Muscle of leg (tissue), 3 donors: ENCODE measurements at regions not wholly inside any gene's neighbourhood (a gene's known extent, or its start where the extent isn't known, plus 50 kb on each side); places are given as distances from the start of the nearest gene placed in this dataset.
A peak's percentile ranks its signal among the peaks of the same experiment; 100 is the strongest.

Experiments
- DNase-seq: peaks from one replicate; pipeline ENCODE4 v3.0.0; 2013
- H3K27ac ChIP-seq: one replicate; pipeline ENCODE4 v1.5.1; 2013; ENCODE audit warnings: mild to moderate bottlenecking, low read length, control low read depth
- H3K27me3 ChIP-seq: one replicate; pipeline ENCODE4 v1.6.1; 2013; ENCODE audit warnings: low read length; ENCODE audit not compliant: control insufficient read depth, insufficient read depth
- H3K36me3 ChIP-seq: one replicate; pipeline ENCODE4 v1.6.1; 2013; ENCODE audit warnings: low read length; ENCODE audit not compliant: control insufficient read depth, insufficient read depth
- H3K4me1 ChIP-seq: one replicate; pipeline ENCODE4 v1.6.1; 2013; ENCODE audit warnings: low read length; ENCODE audit not compliant: control insufficient read depth, insufficient read depth
- H3K4me3 ChIP-seq: one replicate; pipeline ENCODE4 v1.5.1; 2013; ENCODE audit warnings: low read length, control low read depth
- H3K9me3 ChIP-seq: replicated peaks from 2 replicates; pipeline ENCODE4 v1.6.1; 2013; ENCODE audit warnings: low read depth, low read length; ENCODE audit not compliant: control insufficient read depth
- WGBS: methylation state at CpG from one replicate; pipeline ENCODE4 v1.1.5; 2013; ENCODE audit warnings: missing lambda C conversion rate; ENCODE audit not compliant: insufficient coverage; 5-methylcytosine and 5-hydroxymethylcytosine counted together

DNA sequence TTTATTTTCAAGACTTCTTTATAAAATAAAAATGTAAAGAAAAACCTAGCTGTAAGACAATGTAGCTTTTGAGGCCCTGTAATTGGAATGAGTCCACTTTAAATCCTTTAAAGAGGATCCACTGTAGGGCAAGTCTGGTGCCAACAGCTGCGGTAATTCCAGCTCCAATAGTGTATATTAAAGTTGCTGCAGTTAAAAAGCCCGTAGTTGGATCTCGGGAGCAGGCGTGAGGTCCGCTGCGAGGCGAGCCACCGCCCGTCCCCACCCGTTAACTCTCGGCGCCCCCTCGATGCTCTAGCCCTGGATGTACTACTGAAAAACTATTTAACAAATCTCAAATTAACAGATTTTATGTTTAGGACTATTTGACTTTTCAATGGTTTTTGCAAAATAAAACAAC lies 414.7 kb upstream of the SEMA3C start:
- 60% methylated on average over 3 of the region's 13 CpGs for WGBS
- Histone ChIP-seq H3K4me1 (no peaks in the 10 kb centered on the region), H3K9me3 (no peaks in the 10 kb centered on the region), H3K4me3 (no peak overlapping the region), H3K27ac (no peak overlapping the region), H3K36me3 (no peaks in the 10 kb centered on the region), H3K27me3 (no peaks in the 10 kb centered on the region)
- DNase-seq, result peak; percentile 61

DNA sequence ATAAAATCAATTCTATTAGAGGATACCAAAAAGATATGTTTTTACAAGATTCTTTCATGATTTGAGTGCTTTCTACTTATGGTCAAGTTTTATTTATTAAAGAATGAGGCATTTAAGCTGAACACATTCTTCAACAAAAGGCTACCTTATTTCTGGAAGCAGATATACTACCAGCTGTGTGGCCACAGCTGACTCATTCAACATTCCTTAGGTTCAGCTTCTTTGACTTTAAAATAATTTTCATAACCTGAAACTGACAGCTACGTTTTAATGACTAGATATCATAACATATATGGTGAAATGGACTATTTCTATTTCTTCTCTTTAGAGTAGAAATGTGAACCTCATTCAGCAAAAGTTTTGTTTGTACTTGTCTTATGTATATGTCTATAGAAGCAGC lies 414.2 kb upstream of the SEMA3C start:
- no peaks in the 10 kb centered on the region for H3K4me1 ChIP-seq
- DNase-seq, result peak; percentile 25
- no peaks in the 10 kb centered on the region for H3K36me3 ChIP-seq
- H3K9me3 ChIP-seq, result no peaks in the 10 kb centered on the region
- H3K4me3 ChIP-seq, result no peak overlapping the region
- H3K27ac ChIP-seq, result no peak overlapping the region
- WGBS, result no CpG with 5 or more reads among the region's 1 CpG
- H3K27me3 ChIP-seq, result no peaks in the 10 kb centered on the region

DNA sequence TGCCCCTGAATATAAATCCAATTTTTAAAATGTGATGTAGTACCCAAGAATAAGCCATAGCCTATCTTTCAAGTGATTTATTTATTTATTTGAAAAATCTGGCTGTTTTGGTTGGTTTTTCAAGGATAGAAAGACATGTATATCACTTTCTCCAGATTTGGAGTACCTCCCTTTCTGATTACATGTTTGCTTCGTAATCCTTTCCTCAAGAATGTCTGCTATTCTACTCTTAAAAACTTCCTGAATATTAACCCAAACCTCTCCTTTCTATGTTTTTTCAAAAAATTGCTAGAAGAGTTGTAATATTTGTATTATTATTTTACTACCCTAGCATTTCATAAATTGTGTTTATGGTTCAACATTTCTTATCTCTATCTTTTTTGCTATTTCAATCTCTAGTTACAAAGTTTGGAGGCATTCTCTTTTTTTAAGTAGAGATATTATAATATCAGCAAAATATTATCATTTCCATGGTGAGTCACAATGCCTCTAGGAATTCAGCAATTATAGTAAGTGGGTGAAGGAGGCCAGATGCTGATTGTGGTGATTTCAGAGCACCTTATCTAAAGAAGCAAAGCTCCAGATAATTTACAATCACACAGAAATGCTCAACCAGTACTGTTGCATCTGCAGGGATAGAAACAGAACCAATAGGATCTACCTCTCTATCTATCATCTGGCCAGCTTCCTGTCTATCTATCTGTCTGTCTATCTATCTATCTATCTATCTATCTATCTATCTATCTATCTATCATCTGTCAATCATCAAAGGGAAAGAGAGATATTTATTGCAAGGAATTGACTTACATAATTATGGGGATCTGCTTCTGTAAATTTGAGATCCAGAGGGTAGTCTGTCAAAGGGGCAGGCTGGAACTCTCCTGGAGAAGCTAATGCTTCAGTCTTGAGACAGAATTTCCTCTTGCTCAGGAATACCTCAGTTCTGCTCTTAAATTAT lies 412.5 kb upstream of the SEMA3C start:
- Histone ChIP-seq H3K4me3 (no peak overlapping the region), H3K36me3 (no peaks in the 10 kb centered on the region), H3K27ac (no peak overlapping the region), H3K4me1 (no peaks in the 10 kb centered on the region), H3K27me3 (no peaks in the 10 kb centered on the region), H3K9me3 (no peaks in the 10 kb centered on the region)
- WGBS, result no CpG with 5 or more reads among the region's 1 CpG
- DNase-seq, result no peak

DNA sequence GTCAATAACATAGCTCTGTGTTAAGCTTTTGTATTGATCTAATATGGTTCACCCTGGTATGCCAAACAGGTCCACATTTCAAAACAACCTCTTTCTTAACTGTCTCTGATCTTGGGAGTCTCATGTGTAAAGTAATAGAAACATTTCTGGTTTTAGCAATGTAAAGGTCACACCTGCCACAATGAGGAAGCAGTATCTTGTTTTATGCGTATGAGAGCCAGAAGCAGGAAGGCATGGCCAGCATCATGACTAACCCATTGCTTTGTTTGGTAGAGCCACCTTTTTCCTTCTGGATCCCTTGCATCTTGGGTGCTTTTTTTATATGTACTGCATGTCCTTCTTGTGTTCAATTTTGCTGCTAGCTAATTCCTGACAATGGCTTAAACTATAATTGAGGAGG lies 411.3 kb upstream of the SEMA3C start:
- H3K4me3 ChIP-seq, result no peak overlapping the region
- no peak for DNase-seq
- H3K27ac ChIP-seq, result no peak overlapping the region
- no peaks in the 10 kb centered on the region for H3K4me1 ChIP-seq
- no peaks in the 10 kb centered on the region for H3K36me3 ChIP-seq
- WGBS, result 83% methylated on average over 1 of the region's 1 CpG
- no peaks in the 10 kb centered on the region for H3K9me3 ChIP-seq
- no peaks in the 10 kb centered on the region for H3K27me3 ChIP-seq

DNA sequence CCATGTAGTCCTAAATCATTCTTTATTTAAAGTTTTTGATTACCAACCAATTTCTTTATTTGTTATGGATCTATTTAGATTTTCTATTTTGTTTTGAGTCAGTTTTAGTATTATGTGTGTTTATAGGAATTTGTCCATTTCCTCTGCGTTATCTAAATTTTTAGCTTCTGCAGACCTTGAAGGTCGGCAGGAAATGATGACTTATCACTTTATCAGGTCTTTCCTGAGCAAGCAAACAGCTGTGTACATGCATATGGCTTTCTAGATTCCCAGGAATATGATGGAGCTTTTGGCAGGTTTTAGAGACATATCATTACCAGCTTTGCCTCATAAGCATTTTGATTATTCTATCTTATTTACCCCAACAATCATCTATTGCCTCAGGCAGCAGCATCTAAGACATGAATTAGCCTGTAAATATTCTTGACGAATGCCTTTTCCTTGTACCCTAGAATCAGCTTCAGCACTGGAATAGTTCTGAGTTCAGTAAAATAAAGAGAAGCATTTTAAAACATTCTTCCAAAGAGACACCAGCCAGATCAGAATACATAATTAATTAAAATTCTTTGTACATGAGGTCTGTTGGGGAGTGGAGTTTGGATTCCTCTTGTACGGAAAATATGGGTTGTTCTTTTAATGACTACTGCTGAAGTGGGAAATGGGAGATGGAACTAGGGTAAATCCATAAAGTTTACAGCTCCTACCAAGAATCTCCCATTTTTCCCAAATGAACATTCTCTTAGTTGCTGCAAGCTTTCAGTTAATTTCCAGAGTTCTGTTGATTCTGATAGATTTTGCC lies 408.8 kb upstream of the SEMA3C start:
- Histone ChIP-seq H3K36me3 (no peaks in the 10 kb centered on the region), H3K9me3 (no peaks in the 10 kb centered on the region), H3K4me1 (no peaks in the 10 kb centered on the region), H3K4me3 (no peak overlapping the region), H3K27ac (no peak overlapping the region), H3K27me3 (no peaks in the 10 kb centered on the region)
- DNase-seq, result no peak
- no CpG with 5 or more reads among the region's 4 CpGs for WGBS

DNA sequence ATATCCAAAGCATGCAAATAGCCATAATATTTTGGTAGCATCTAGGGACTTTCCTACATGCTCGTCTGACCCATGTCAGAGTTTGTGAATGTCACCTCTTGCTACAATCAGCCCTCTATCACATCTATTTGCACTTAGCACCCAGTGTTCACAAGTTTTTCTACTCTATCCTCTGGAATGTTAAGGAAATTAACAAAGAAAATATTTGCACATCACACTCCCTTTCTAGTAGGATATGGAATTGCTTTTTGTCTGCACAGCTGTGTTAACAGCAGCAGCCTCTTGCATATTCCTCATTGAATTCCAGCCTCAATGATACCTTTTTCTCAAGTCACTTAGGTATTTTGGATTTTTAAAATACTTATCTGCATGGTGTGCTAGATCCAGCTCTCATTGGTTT lies 403.1 kb upstream of the SEMA3C start:
- no peak overlapping the region for H3K4me3 ChIP-seq
- WGBS, result no CpG with 5 or more reads among the region's 1 CpG

DNA sequence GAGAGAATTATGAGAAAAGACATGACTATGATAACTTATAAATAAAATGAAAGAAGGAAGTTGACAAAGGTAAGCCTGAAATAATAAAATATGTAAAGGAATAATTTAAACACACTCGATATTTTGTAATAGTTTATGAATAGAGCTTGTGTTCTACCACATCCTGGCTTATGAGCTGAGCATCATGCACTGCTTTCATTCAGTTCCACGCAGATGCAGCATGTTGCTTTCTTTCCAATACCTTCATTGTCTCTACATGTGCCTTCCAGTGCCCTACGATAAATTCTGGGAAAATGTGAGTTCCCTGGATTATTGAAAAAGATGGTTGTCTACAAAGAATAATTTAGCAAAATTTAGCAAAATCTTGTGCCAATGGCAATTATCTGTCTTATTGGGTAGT lies 398.9 kb upstream of the SEMA3C start:
- no peaks in the 10 kb centered on the region for H3K27me3 ChIP-seq
- H3K4me3 ChIP-seq, result no peak overlapping the region
- H3K9me3 ChIP-seq, result no peaks in the 10 kb centered on the region
- H3K27ac ChIP-seq, result no peak overlapping the region
- WGBS, result no CpG with 5 or more reads among the region's 3 CpGs
- no peaks in the 10 kb centered on the region for H3K4me1 ChIP-seq
- no peaks in the 10 kb centered on the region for H3K36me3 ChIP-seq
- DNase-seq, result no peak

More for the DNA sequence above, 403.1 kb upstream of the SEMA3C start:
- no peaks in the 10 kb centered on the region for H3K4me1 ChIP-seq
- H3K27me3 ChIP-seq, result no peaks in the 10 kb centered on the region
- no peak overlapping the region for H3K27ac ChIP-seq
- no peaks in the 10 kb centered on the region for H3K36me3 ChIP-seq
- no peak for DNase-seq
- no peaks in the 10 kb centered on the region for H3K9me3 ChIP-seq

DNA sequence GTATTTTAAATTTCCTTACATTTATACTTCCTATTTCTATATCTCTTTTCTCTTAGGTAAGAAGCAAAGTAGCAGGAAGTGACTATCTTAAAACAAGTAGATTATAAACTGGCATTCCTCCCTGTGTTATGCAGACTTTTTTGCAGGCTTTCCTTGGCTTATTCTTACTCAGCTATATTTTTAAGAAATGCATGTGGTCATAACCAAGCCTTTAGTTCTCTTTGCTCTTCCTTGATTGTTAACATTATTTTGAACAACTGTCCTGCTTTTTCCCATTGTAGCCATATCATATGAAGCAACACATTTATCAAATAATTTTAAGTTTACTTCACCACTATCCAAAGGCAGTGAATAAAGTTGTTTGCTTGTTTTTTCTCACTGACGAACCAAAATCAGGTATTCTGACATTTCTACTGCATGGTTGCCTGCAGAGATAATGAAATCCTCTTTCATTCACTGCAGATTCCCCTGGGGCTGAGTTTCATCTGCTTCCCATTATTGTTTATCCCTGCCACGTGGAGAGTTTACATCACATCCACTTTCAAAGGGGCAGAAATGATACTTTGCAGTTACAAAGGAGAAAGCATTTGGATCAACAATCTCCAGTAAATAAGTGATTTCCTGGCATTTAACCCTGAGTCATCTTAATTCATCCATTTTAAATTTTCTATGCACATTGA lies 389.9 kb upstream of the SEMA3C start:
- no peak overlapping the region for H3K27ac ChIP-seq
- no peaks in the 10 kb centered on the region for H3K4me1 ChIP-seq
- DNase-seq, result peak; percentile 70
- no peaks in the 10 kb centered on the region for H3K36me3 ChIP-seq
- WGBS, result 20% methylated on average over 1 of the region's 2 CpGs
- H3K27me3 ChIP-seq, result no peaks in the 10 kb centered on the region
- H3K9me3 ChIP-seq, result no peaks in the 10 kb centered on the region
- no peak overlapping the region for H3K4me3 ChIP-seq

DNA sequence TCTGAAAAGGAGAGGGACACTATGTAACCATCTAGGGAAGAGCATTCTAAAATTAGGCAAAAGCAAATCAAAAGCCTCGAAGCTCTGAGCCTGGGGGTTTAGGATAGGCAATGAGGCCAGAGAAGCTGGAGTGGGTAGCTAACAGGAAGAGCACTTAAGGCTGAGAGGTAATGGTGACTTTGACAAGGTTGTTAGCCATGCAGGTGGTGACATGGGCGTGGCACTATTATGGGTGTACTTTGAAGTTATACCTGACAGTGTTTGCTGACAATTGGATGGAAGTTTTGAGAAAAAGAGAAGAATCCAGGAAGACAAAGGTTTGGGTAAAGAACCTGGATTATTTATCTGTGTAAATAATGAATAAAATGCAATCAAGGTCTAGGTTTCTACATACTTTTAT lies 383.0 kb upstream of the SEMA3C start:
- Histone ChIP-seq H3K36me3 (no peaks in the 10 kb centered on the region), H3K4me1 (no peaks in the 10 kb centered on the region), H3K4me3 (no peak overlapping the region), H3K27ac (no peak overlapping the region), H3K9me3 (no peaks in the 10 kb centered on the region), H3K27me3 (no peaks in the 10 kb centered on the region)
- DNase-seq, result no peak
- WGBS, result 84% methylated on average over 2 of the region's 2 CpGs

DNA sequence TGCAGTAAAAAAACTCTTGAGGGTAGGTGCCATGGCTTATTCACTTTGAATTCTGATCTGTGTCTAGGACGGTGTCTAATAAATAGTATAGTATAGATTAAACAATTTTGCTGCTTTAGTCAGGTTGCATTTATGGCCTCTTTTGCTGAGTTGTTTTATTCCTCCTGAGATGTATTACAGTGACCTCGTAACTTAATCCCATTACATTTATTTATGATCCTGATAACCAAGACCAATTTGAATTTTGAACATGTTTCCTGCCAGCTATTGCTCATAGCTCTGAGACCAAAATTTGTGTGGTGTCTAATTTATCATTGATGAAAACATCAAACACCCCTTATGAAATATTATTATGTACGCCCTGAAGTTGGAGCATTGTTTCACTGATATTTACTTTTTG lies 381.9 kb upstream of the SEMA3C start:
- no peak overlapping the region for H3K27ac ChIP-seq
- no peak for DNase-seq
- no peaks in the 10 kb centered on the region for H3K36me3 ChIP-seq
- no peaks in the 10 kb centered on the region for H3K9me3 ChIP-seq
- H3K27me3 ChIP-seq, result no peaks in the 10 kb centered on the region
- no peaks in the 10 kb centered on the region for H3K4me1 ChIP-seq
- no CpG with 5 or more reads among the region's 3 CpGs for WGBS
- H3K4me3 ChIP-seq, result no peak overlapping the region
